HCT116 (cell line): ENCODE measurements at regions not wholly inside any gene's neighbourhood (a gene's known extent, or its start where the extent isn't known, plus 50 kb on each side); places are given as distances from the start of the nearest gene placed in this dataset.

Source experiments
- CBX3 ChIP-seq: IDR thresholded peaks from 2 replicates; pipeline ENCODE4 v1.6.1; 2012; ENCODE audit warnings: low read depth
- CEBPB ChIP-seq: IDR thresholded peaks from 2 replicates; pipeline ENCODE4 v1.6.1; 2012; ENCODE audit warnings: low read depth
- EZH2 ChIP-seq: fragments of 200-600 bp; sonication (generic); IDR thresholded peaks from 2 replicates; pipeline ENCODE4 v1.6.1; 2017; ENCODE audit warnings: antibody characterized with exemption, mixed run types
- POLR2A ChIP-seq: IDR thresholded peaks from 2 replicates; pipeline ENCODE4 v1.7.0; 2011; ENCODE audit warnings: borderline replicate concordance; ENCODE audit not compliant: insufficient read depth, insufficient read length; ENCODE audit errors: extremely low read depth
- POLR2AphosphoS5 ChIP-seq: IDR thresholded peaks from 2 replicates; pipeline ENCODE4 v1.6.1; 2011; ENCODE audit warnings: mild to moderate bottlenecking, low read depth, low read length, moderate library complexity
- SP1 ChIP-seq: IDR thresholded peaks from 2 replicates; pipeline ENCODE4 v1.6.1; 2012; ENCODE audit warnings: low read depth
- TCF7L2 ChIP-seq: IDR thresholded peaks from 2 replicates; pipeline ENCODE4 v1.7.0; 2011; ENCODE audit warnings: borderline replicate concordance, inconsistent platforms; ENCODE audit not compliant: insufficient read depth, insufficient read length; ENCODE audit errors: extremely low read depth
- YY1 ChIP-seq: IDR thresholded peaks from 2 replicates; pipeline ENCODE4 v1.6.1; 2011; ENCODE audit warnings: low read length, low read depth, moderate library complexity, mild to moderate bottlenecking; ENCODE audit not compliant: insufficient replicate concordance; ENCODE audit errors: extremely low read depth
- ZNF274 ChIP-seq: fragments of 200-500 bp; sonication (Bioruptor generic); IDR thresholded peaks from 2 replicates; pipeline ENCODE4 v1.6.1; 2014; ENCODE audit warnings: mild to moderate bottlenecking, low read depth, low read length, inconsistent platforms
- TF ChIP-seq, protein P1 (sequence below), 3 experiments: fragments of 200-600 bp in 1 of 3; sonication (generic) in 1 of 3; IDR thresholded peaks in 2 of 3; conservative IDR thresholded peaks in 1 of 3; 2 replicates each; pipeline ENCODE4 v1.5.1; 2012 to 2017; ENCODE audit warnings: low read depth in 2 of 3, low read length in 2 of 3, antibody characterized with exemption in 1 of 3, borderline replicate concordance in 1 of 3, control low read depth in 1 of 3, mild to moderate bottlenecking in 1 of 3, mixed read lengths in 1 of 3, mixed run types in 1 of 3, moderate library complexity in 1 of 3; ENCODE audit not compliant: insufficient read depth in 1 of 3
- TF ChIP-seq, protein P2 (sequence below): IDR thresholded peaks from 2 replicates; pipeline ENCODE4 v1.6.1; 2012
- TF ChIP-seq, protein P3 (sequence below): IDR thresholded peaks from 2 replicates; pipeline ENCODE4 v1.6.1; 2012; ENCODE audit warnings: low read depth
- TF ChIP-seq, protein P4 (sequence below): IDR thresholded peaks from 2 replicates; pipeline ENCODE4 v1.6.1; 2012

DNA sequence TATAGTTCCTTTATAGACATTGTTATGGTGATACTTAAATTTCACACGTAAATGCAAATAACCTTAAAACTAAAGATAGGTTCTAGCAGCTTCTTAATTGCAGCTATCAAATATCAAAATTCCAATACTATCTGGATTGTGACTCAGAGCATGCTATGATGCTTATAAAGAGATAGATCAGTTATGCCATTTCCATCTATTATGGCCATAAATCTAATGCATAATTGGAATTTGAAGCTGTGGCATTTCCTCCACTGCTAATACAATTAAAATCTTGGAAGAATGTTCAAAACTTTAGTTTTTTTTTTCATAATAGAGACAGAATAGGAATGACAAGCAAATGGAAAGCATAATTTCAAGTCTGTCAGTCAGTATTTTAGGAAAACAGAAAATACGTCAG lies 220.8 kb upstream of the GALNT5 start:
- TF ChIP-seq EZH2 (no peak), YY1 (no peak), ZNF274 (no peak), POLR2A (no peak), TCF7L2 (no peak), CEBPB (no peak), POLR2AphosphoS5 (no peak), SP1 (no peak), CBX3 (no peak)
- TF ChIP-seq, protein P1, sequence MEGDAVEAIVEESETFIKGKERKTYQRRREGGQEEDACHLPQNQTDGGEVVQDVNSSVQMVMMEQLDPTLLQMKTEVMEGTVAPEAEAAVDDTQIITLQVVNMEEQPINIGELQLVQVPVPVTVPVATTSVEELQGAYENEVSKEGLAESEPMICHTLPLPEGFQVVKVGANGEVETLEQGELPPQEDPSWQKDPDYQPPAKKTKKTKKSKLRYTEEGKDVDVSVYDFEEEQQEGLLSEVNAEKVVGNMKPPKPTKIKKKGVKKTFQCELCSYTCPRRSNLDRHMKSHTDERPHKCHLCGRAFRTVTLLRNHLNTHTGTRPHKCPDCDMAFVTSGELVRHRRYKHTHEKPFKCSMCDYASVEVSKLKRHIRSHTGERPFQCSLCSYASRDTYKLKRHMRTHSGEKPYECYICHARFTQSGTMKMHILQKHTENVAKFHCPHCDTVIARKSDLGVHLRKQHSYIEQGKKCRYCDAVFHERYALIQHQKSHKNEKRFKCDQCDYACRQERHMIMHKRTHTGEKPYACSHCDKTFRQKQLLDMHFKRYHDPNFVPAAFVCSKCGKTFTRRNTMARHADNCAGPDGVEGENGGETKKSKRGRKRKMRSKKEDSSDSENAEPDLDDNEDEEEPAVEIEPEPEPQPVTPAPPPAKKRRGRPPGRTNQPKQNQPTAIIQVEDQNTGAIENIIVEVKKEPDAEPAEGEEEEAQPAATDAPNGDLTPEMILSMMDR (IDR thresholded peaks at IDR 0.05 in 2 of 3, conservative IDR thresholded peaks at IDR 0.05 in 1 of 3; ENCODE audit: borderline replicate concordance in 1 of 3, insufficient read depth in 1 of 3, low read depth in 2 of 3, low read length in 2 of 3) = no peak
- TF ChIP-seq, protein P2, sequence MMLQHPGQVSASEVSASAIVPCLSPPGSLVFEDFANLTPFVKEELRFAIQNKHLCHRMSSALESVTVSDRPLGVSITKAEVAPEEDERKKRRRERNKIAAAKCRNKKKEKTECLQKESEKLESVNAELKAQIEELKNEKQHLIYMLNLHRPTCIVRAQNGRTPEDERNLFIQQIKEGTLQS = no peak
- TF ChIP-seq, protein P3, sequence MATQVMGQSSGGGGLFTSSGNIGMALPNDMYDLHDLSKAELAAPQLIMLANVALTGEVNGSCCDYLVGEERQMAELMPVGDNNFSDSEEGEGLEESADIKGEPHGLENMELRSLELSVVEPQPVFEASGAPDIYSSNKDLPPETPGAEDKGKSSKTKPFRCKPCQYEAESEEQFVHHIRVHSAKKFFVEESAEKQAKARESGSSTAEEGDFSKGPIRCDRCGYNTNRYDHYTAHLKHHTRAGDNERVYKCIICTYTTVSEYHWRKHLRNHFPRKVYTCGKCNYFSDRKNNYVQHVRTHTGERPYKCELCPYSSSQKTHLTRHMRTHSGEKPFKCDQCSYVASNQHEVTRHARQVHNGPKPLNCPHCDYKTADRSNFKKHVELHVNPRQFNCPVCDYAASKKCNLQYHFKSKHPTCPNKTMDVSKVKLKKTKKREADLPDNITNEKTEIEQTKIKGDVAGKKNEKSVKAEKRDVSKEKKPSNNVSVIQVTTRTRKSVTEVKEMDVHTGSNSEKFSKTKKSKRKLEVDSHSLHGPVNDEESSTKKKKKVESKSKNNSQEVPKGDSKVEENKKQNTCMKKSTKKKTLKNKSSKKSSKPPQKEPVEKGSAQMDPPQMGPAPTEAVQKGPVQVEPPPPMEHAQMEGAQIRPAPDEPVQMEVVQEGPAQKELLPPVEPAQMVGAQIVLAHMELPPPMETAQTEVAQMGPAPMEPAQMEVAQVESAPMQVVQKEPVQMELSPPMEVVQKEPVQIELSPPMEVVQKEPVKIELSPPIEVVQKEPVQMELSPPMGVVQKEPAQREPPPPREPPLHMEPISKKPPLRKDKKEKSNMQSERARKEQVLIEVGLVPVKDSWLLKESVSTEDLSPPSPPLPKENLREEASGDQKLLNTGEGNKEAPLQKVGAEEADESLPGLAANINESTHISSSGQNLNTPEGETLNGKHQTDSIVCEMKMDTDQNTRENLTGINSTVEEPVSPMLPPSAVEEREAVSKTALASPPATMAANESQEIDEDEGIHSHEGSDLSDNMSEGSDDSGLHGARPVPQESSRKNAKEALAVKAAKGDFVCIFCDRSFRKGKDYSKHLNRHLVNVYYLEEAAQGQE = no peak
- TF ChIP-seq, protein P4, sequence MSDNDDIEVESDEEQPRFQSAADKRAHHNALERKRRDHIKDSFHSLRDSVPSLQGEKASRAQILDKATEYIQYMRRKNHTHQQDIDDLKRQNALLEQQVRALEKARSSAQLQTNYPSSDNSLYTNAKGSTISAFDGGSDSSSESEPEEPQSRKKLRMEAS = no peak
